HG02885 (cell line): ENCODE measurements at regions not wholly inside any gene's neighbourhood (a gene's known extent, or its start where the extent isn't known, plus 50 kb on each side); places are given as distances from the start of the nearest gene placed in this dataset.

ENCODE experiments used
- ATAC-seq: cut with Tn5 transposase; IDR thresholded peaks from one replicate; pipeline ENCODE4 v1.9.1; 2021; ENCODE audit warnings: mild to moderate bottlenecking; ENCODE audit not compliant: unreplicated experiment, poor library complexity

DNA sequence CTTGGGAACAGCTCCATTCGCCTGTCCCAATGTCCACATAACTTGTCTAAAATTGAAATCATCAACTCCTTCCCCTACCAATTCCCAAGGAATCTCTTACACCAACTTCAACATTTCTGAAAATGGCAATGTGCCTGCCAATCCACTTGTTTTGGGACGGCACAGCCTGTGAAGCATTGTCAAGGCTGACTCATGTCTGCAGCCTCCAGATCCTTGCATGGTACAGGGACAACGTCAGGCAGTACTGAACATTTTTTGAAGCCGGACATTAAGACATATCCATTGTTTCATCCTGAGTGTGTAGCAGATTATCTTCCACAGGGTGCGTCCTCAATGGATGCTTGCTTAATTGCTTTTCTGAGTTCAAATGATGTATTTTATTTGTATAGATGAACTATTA lies 794.1 kb downstream of the BCL11B start:
- ATAC-seq, result no peak

DNA sequence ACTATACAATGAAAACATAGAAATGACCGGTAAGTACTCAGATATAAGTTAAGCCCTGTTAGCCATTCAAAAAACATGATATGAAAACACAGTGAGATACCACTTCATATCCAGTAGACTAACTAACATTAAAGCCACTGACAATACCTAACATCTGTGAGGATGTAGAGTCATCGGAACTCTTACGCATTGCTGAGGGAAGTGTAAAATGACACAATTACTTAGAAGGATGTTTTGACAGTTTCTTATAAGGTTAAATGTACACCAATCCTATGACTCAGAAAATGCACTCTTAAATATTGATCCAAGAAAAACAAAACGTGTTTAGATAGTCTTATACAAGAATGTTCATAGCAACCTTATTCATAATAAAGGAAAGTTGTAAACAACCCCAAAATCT lies 782.9 kb downstream of the BCL11B start:
- no peak for ATAC-seq

GRCh38 chr14:98494582-98494981 lies 777.4 kb downstream of the BCL11B start:
- ATAC-seq, result no peak

- ATAC-seq, result no peak
Measured at GRCh38 chr14:98498019-98498885, 773.7 kb downstream of the BCL11B start.

DNA sequence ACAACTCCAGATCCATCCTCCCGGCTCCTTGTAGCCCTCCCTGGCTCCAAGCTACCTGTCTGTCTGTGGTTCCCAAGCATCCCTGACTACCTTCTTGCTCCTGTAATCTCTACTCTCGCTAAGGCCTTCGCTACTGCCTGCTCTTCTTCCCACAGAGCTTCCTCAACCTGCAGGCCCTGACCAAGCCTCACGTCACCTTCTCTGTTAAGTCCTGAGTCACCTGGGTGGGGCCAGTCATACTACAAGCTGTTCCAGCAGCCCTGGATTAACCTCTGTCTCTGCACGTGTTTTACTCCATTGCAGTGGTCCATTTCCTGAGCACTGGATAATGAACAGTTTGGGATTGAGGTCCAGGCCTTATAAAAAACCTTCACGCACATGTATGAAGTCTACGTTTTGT lies 770.7 kb downstream of the BCL11B start:
- ATAC-seq, result no peak

GRCh38 chr14:98501836-98502235 lies 770.2 kb downstream of the BCL11B start:
- ATAC-seq, result no peak

GRCh38 chr14:98503086-98503815 lies 768.7 kb downstream of the BCL11B start:
- no peak for ATAC-seq

DNA sequence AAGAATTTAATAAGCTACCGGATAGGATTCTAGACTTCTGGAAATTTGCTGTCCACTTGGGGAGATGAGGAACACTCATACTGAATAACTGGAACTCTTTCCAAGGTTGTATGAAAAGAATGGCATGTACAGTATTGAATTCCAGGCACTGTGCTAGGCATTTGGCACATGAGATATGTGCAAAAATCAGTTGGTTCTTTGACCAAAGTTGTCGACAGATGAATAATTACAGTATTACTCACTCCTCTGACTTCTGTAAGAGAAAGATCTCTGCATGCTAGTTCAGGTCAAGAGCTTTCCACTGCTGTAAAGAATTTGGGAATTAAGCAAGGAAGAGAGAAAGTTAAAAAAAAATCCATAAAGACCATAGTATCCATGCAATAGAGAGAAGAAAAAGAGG lies 764.7 kb downstream of the BCL11B start:
- no peak for ATAC-seq

GRCh38 chr14:98510392-98510791 lies 761.6 kb downstream of the BCL11B start:
- ATAC-seq, result no peak

GRCh38 chr14:98512501-98513251 lies 759.3 kb downstream of the BCL11B start:
- ATAC-seq, result no peak

GRCh38 chr14:98513558-98513957 lies 758.4 kb downstream of the BCL11B start:
- ATAC-seq, result no peak

- no peak for ATAC-seq
Measured at GRCh38 chr14:98514016-98514415, 758.0 kb downstream of the BCL11B start.

DNA sequence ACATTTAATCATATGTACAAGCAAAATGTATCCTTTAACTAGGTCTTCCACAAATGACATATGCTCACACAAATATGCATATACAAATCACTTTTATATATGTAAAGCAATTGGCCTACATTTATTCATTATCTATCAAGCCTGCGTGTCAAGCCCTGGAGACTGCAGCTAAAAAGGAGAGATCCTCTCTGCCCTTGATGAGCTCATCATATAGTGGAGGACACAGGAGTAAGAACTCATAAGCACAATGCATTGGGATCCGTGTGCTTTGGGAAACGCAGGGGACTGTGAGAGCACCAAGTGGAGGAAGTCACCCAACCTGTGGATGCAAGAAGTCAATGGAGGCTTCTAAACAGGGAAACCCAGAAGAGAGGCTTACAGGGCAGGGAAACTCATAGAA lies 735.7 kb downstream of the BCL11B start:
- ATAC-seq, result no peak

DNA sequence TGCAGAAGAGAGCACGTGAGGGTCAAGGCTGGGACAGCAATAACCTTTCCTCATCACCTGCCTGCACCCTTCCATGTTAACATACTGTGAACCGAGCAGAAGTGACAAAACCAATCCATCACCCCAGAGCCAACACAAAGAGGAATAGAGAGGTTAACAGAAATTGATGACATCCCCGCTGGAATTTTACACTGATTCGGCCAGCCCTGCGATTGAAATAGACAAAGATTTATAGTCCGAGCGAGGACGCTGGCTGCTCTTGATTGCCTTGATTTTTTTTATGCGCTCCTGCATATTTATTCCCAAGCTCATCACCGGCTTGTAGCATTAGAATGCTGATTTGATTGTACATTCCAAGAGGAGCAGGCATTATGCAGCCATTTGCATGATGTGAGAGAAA lies 729.7 kb downstream of the BCL11B start:
- no peak for ATAC-seq

DNA sequence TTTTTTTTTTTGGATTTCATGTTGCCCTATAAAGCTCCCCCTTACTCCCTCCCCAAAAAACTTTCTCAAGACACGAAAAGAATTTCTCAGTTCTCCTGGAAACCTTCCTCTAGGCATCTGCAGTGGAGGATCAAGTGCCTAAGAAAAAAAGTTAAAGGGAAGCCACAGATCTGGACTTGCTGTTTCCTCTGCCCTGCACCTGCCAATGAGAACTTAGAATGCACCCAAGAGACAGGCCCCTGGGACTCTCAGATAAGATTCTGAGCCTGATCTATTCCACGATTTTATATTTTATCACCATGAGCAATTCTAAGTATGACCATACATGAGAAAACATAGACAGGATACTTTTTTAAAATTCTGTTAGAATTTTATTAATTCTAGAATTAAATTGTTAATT lies 728.9 kb downstream of the BCL11B start:
- no peak for ATAC-seq

- no peak for ATAC-seq
Measured at GRCh38 chr14:98544174-98544573, 727.8 kb downstream of the BCL11B start.

GRCh38 chr14:98545181-98545580 lies 726.8 kb downstream of the BCL11B start:
- no peak for ATAC-seq

DNA sequence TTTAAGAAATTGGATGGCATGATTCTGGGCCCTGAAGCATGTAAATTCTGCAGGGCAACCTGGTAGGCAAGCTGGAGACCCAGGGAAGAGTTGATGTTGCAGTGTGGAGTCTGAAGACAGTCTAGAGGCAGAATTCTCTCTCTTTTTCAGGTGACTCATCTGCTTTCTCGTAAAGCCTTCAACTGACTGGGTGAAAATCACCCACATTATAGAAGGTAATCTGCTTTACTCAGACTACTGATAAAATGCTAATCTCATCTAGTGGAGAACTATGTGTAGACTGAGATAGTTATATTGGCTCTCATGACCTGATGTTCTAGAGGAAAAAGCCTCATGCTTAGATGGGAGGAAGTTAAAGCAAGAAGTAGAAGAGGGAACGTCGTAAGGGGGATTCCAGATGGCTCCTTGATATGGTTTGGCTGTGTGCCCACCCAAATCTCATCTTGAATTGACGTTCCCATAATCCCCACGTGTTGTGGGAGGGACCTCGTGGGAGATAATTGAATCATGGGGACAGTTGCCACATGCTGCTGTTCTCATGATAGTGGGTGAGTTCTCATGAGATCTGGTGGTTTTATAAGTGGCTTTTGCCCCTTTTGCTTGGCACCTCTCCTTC lies 723.8 kb downstream of the BCL11B start:
- ATAC-seq, result no peak

- no peak for ATAC-seq
Measured at GRCh38 chr14:98551028-98551427, 721.0 kb downstream of the BCL11B start.

DNA sequence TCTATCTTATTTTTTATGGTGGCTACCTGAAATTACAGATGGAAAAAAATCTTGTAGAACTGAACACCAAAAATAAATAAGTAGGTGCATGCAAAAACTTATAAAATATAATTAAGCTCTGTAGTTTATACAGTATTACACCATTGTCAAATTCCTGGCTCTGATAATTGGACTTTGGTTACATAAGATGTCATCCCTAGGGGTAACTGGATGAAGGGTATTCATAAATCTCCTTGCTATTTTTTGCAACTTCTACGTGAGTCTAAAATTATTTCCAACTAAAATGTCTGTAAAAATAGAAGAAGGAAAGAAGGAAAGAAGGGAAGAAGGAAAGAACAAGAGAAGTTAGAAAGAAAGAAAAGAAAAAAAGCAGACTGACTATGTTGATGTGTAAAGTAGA lies 716.6 kb downstream of the BCL11B start:
- ATAC-seq, result no peak

GRCh38 chr14:98564006-98564405 lies 708.0 kb downstream of the BCL11B start:
- no peak for ATAC-seq
